CD4-positive, alpha-beta T cell treated with Interleukin-15 for 1 hour (primary cell): ENCODE measurements at regions not wholly inside any gene's neighbourhood (a gene's known extent, or its start where the extent isn't known, plus 50 kb on each side); places are given as distances from the start of the nearest gene placed in this dataset.
"Not testable (repeated sequence)": the region's sequence is repeated elsewhere in the genome, so short reads cannot be mapped to it uniquely, and the experiment has no call there.

Experiments used
- DNase-seq: peaks from one replicate; pipeline ENCODE4 v3.0.0-alpha.2; 2020

- no peak for DNase-seq
These were observed 54.4 kb upstream of the IQCM start for GRCh38 chr4:149870008-149870407.

- no peak for DNase-seq
These were observed 66.1 kb upstream of the IQCM start for GRCh38 chr4:149881744-149882143.

- no peak for DNase-seq
These were observed 66.6 kb upstream of the IQCM start for GRCh38 chr4:149882251-149882650.

GRCh38 chr4:149884046-149884445, 68.4 kb upstream of the IQCM start:
- DNase-seq: no peak

GRCh38 chr4:149884529-149885181, 69.0 kb upstream of the IQCM start:
- DNase-seq: no peak

- DNase-seq: no peak
These were observed 70.3 kb upstream of the IQCM start for GRCh38 chr4:149885896-149886295.

- DNase-seq: no peak
These were observed 71.3 kb upstream of the IQCM start for GRCh38 chr4:149886786-149887490.

GRCh38 chr4:149889991-149890390, 74.3 kb upstream of the IQCM start:
- no peak for DNase-seq

- DNase-seq: no peak
These were observed 74.9 kb upstream of the IQCM start for GRCh38 chr4:149890531-149890930.

GRCh38 chr4:149891426-149891825, 75.8 kb upstream of the IQCM start:
- no peak for DNase-seq

- no peak for DNase-seq
These were observed 80.8 kb upstream of the IQCM start for GRCh38 chr4:149896432-149896831.

GRCh38 chr4:149897783-149898182, 82.1 kb upstream of the IQCM start:
- no peak for DNase-seq

- DNase-seq: no peak
These were observed 85.5 kb upstream of the IQCM start for GRCh38 chr4:149901128-149901527.

- DNase-seq: no peak
These were observed 86.6 kb upstream of the IQCM start for GRCh38 chr4:149902242-149902641.

GRCh38 chr4:149910177-149910576, 94.5 kb upstream of the IQCM start:
- no peak for DNase-seq

GRCh38 chr4:149910604-149911350, 95.1 kb upstream of the IQCM start:
- no peak for DNase-seq

GRCh38 chr4:149911354-149911753, 95.7 kb upstream of the IQCM start:
- no peak for DNase-seq

- DNase-seq: no peak
These were observed 96.4 kb upstream of the IQCM start for GRCh38 chr4:149912000-149912399.

GRCh38 chr4:149914119-149915115, 98.8 kb upstream of the IQCM start:
- no peak for DNase-seq

- DNase-seq: not testable (repeated sequence)
These were observed 100.1 kb upstream of the IQCM start for GRCh38 chr4:149915735-149916134.

- no peak for DNase-seq
These were observed 108.1 kb upstream of the IQCM start for GRCh38 chr4:149923736-149924135.

- DNase-seq: no peak
These were observed 111.9 kb upstream of the IQCM start for GRCh38 chr4:149927514-149927913.

- no peak for DNase-seq
These were observed 112.9 kb upstream of the IQCM start for GRCh38 chr4:149928507-149928906.
